ENCODE measurements at regions not wholly inside any gene's neighbourhood (a gene's known extent, or its start where the extent isn't known, plus 50 kb on each side); places are given as distances from the start of the nearest gene placed in this dataset.

- TF ChIP-seq, protein P1, sequence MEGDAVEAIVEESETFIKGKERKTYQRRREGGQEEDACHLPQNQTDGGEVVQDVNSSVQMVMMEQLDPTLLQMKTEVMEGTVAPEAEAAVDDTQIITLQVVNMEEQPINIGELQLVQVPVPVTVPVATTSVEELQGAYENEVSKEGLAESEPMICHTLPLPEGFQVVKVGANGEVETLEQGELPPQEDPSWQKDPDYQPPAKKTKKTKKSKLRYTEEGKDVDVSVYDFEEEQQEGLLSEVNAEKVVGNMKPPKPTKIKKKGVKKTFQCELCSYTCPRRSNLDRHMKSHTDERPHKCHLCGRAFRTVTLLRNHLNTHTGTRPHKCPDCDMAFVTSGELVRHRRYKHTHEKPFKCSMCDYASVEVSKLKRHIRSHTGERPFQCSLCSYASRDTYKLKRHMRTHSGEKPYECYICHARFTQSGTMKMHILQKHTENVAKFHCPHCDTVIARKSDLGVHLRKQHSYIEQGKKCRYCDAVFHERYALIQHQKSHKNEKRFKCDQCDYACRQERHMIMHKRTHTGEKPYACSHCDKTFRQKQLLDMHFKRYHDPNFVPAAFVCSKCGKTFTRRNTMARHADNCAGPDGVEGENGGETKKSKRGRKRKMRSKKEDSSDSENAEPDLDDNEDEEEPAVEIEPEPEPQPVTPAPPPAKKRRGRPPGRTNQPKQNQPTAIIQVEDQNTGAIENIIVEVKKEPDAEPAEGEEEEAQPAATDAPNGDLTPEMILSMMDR (IDR thresholded peaks at IDR 0.05; ENCODE audit: low read depth, low read length), result no peak
Observed at GRCh38 chr6:119479860-119480655, 130.5 kb upstream of the MAN1A1 start.

GRCh38 chr6:119476554-119476953 is 127.0 kb upstream of the MAN1A1 start:
- DNase-seq (ENCODE audit: extremely low read depth, low read depth), result no peak
- TF ChIP-seq, protein P1 (IDR thresholded peaks at IDR 0.05; ENCODE audit: low read depth, low read length), result no peak

More at GRCh38 chr6:119479860-119480655, 130.5 kb upstream of the MAN1A1 start:
- DNase-seq (ENCODE audit: extremely low read depth, low read depth), result peak; percentile 22

GRCh38 chr6:119476024-119476423 is 126.5 kb upstream of the MAN1A1 start:
- TF ChIP-seq, protein P1 (IDR thresholded peaks at IDR 0.05; ENCODE audit: low read depth, low read length), result no peak

DNA sequence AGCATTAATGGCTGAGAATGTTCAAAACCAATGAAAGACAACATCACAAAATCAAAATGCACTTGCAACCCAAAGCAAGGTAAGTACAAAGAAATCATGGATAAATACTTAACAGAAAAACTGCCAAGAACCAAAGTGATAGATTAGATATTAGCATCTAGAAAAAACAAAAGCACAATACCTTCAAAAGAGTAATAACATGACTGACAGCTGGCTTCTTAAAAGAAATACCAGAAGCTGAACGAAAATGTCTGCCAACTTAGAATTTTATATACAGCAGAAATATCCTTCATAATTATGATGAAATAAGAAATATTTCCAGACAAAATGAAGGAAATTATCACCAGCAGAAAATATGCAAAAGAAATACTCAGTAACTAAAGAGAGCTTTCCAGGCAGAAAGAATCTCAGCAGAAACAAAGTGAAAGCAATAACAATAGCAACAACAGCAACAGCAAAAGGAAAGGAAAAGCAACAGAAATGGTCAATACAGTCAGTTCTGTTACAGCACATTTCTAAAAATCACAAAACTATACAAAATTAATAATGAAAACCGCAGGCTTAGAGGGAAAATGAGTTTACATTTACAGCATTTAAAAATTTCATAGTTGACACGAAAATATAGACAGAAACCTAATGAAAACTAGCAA is 121.5 kb upstream of the MAN1A1 start:
- DNase-seq (ENCODE audit: extremely low read depth, low read depth), result no peak
- TF ChIP-seq, protein P1 (IDR thresholded peaks at IDR 0.05; ENCODE audit: low read depth, low read length), result no peak

More at GRCh38 chr6:119476024-119476423, 126.5 kb upstream of the MAN1A1 start:
- DNase-seq (ENCODE audit: extremely low read depth, low read depth), result no peak

GRCh38 chr6:119467488-119468081 is 118.0 kb upstream of the MAN1A1 start:
- TF ChIP-seq, protein P1 (IDR thresholded peaks at IDR 0.05; ENCODE audit: low read depth, low read length), result no peak

GRCh38 chr6:119466226-119466625 is 116.7 kb upstream of the MAN1A1 start:
- DNase-seq (ENCODE audit: extremely low read depth, low read depth), result no peak
- TF ChIP-seq, protein P1 (IDR thresholded peaks at IDR 0.05; ENCODE audit: low read depth, low read length), result no peak

More at GRCh38 chr6:119467488-119468081, 118.0 kb upstream of the MAN1A1 start:
- no peak for DNase-seq (ENCODE audit: extremely low read depth, low read depth)

All from AG09319 (cell line).